A673 (cell line): ENCODE measurements at regions not wholly inside any gene's neighbourhood (a gene's known extent, or its start where the extent isn't known, plus 50 kb on each side); places are given as distances from the start of the nearest gene placed in this dataset.

Experiments used
- EZH2 ChIP-seq: fragments of 200-600 bp; sonication (generic); IDR thresholded peaks from 2 replicates; pipeline ENCODE4 v1.6.1; 2017; ENCODE audit warnings: borderline replicate concordance, low read depth, mild to moderate bottlenecking, mixed read lengths, antibody characterized with exemption, low read length; ENCODE audit not compliant: poor library complexity, severe bottlenecking
- TF ChIP-seq, protein P1 (sequence below): fragments of 300-800, 200-600 bp; sonication (generic); conservative IDR thresholded peaks from 2 replicates; pipeline ENCODE4 v1.5.1; 2017; ENCODE audit warnings: low read depth, mild to moderate bottlenecking, antibody characterized with exemption, low read length, moderate library complexity, mixed read lengths

GRCh38 chr1:190881064-190881463 lies 403.4 kb upstream of the BRINP3 start:
- TF ChIP-seq, protein P1, sequence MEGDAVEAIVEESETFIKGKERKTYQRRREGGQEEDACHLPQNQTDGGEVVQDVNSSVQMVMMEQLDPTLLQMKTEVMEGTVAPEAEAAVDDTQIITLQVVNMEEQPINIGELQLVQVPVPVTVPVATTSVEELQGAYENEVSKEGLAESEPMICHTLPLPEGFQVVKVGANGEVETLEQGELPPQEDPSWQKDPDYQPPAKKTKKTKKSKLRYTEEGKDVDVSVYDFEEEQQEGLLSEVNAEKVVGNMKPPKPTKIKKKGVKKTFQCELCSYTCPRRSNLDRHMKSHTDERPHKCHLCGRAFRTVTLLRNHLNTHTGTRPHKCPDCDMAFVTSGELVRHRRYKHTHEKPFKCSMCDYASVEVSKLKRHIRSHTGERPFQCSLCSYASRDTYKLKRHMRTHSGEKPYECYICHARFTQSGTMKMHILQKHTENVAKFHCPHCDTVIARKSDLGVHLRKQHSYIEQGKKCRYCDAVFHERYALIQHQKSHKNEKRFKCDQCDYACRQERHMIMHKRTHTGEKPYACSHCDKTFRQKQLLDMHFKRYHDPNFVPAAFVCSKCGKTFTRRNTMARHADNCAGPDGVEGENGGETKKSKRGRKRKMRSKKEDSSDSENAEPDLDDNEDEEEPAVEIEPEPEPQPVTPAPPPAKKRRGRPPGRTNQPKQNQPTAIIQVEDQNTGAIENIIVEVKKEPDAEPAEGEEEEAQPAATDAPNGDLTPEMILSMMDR, result no peak
- no peak for TF ChIP-seq EZH2
